Suprapubic skin (tissue), 4 donors: ENCODE measurements at regions not wholly inside any gene's neighbourhood (a gene's known extent, or its start where the extent isn't known, plus 50 kb on each side); places are given as distances from the start of the nearest gene placed in this dataset.

Source experiments
- DNase-seq, 2 donors: peaks; one replicate each; pipeline ENCODE4 v3.0.0-alpha.2; 2019; ENCODE audit warnings: low spot score in 2 of 2
- H3K27ac ChIP-seq: fragments of 200-600 bp; sonication (generic); one replicate; pipeline ENCODE4 v1.5.1; 2019
- H3K27me3 ChIP-seq: fragments of 200-600 bp; sonication (generic); one replicate; pipeline ENCODE4 v1.5.1; 2019
- H3K36me3 ChIP-seq: fragments of 200-600 bp; sonication (generic); one replicate; pipeline ENCODE4 v1.5.1; 2019
- H3K4me1 ChIP-seq: fragments of 200-600 bp; sonication (generic); one replicate; pipeline ENCODE4 v1.5.1; 2019
- H3K4me3 ChIP-seq: fragments of 200-600 bp; sonication (generic); one replicate; pipeline ENCODE4 v1.5.1; 2019; ENCODE audit warnings: mild to moderate bottlenecking
- H3K9me3 ChIP-seq: fragments of 200-600 bp; sonication (generic); one replicate; pipeline ENCODE4 v1.5.1; 2019
- CTCF ChIP-seq, 2 donors: fragments of 200-600 bp in 1 of 2; fragments of 450-650 bp in 1 of 2; sonication (generic) in 1 of 2; IDR thresholded peaks; one replicate each; pipeline ENCODE4 v1.5.1; 2016 to 2019; ENCODE audit warnings: antibody characterized with exemption in 2 of 2, mild to moderate bottlenecking in 1 of 2, moderate library complexity in 1 of 2
- EP300 ChIP-seq: sonication (generic); formaldehyde crosslinking; IDR thresholded peaks from one replicate; pipeline ENCODE4 v1.6.1; 2017; ENCODE audit warnings: antibody characterized with exemption
- POLR2A ChIP-seq, 2 donors: fragments of 450-650 bp; IDR thresholded peaks; one replicate each; pipeline ENCODE4 v1.6.1; 2017; ENCODE audit warnings: antibody characterized with exemption in 2 of 2, mild to moderate bottlenecking in 2 of 2, moderate library complexity in 2 of 2
- POLR2AphosphoS5 ChIP-seq, 3 donors: sonication (generic); formaldehyde crosslinking; IDR thresholded peaks; one replicate each; pipeline ENCODE4 v1.6.1; 2017; ENCODE audit warnings: antibody characterized with exemption in 3 of 3
- WGBS: methylation state at CpG from one replicate; pipeline ENCODE4 v1.1.5; 2018; 5-methylcytosine and 5-hydroxymethylcytosine counted together

- no peak for DNase-seq
Measured at GRCh38 chr4:45350438-45350837, 624.1 kb upstream of the GNPDA2 start.

GRCh38 chr4:45349859-45350258 is 623.5 kb upstream of the GNPDA2 start:
- Histone ChIP-seq H3K9me3 (no peaks in the 10 kb centered on the region), H3K4me1 (peaks cover 5% of the 10 kb centered on the region), H3K27ac (no peak overlapping the region), H3K4me3 (no peak overlapping the region), H3K36me3 (no peaks in the 10 kb centered on the region), H3K27me3 (no peaks in the 10 kb centered on the region)
- DNase-seq = no peak
- no peak for TF ChIP-seq POLR2AphosphoS5 (IDR thresholded peaks at IDR 0.05)
- no peak for TF ChIP-seq EP300
- TF ChIP-seq POLR2A (IDR thresholded peaks at IDR 0.05) = no peak
- TF ChIP-seq CTCF (IDR thresholded peaks at IDR 0.05) = no peak
- 88% methylated on average over 1 of the region's 1 CpG for WGBS

More at GRCh38 chr4:45350438-45350837, 624.1 kb upstream of the GNPDA2 start:
- no peak for TF ChIP-seq POLR2AphosphoS5 (IDR thresholded peaks at IDR 0.05)
- TF ChIP-seq POLR2A (IDR thresholded peaks at IDR 0.05) = no peak
- TF ChIP-seq EP300 = no peak
- TF ChIP-seq CTCF (IDR thresholded peaks at IDR 0.05) = no peak
- Histone ChIP-seq H3K36me3 (no peaks in the 10 kb centered on the region), H3K27ac (no peak overlapping the region), H3K9me3 (no peaks in the 10 kb centered on the region), H3K4me3 (no peak overlapping the region), H3K27me3 (no peaks in the 10 kb centered on the region), H3K4me1 (peaks cover 5% of the 10 kb centered on the region)
- 24% methylated on average over 1 of the region's 1 CpG for WGBS

- 70% methylated on average over 4 of the region's 4 CpGs for WGBS
- Histone ChIP-seq H3K4me3 (no peak overlapping the region), H3K9me3 (no peaks in the 10 kb centered on the region), H3K4me1 (peaks cover 5% of the 10 kb centered on the region), H3K36me3 (no peaks in the 10 kb centered on the region), H3K27me3 (no peaks in the 10 kb centered on the region), H3K27ac (no peak overlapping the region)
- no peak for DNase-seq
- TF ChIP-seq POLR2A (IDR thresholded peaks at IDR 0.05) = no peak
- TF ChIP-seq POLR2AphosphoS5 (IDR thresholded peaks at IDR 0.05) = no peak
- no peak for TF ChIP-seq CTCF (IDR thresholded peaks at IDR 0.05)
Measured at GRCh38 chr4:45346816-45347435, 620.6 kb upstream of the GNPDA2 start.

GRCh38 chr4:45345558-45345957 is 619.2 kb upstream of the GNPDA2 start:
- 65% methylated on average over 5 of the region's 5 CpGs for WGBS
- Histone ChIP-seq H3K27ac (no peak overlapping the region), H3K36me3 (no peaks in the 10 kb centered on the region), H3K4me1 (peaks cover 4% of the 10 kb centered on the region), H3K27me3 (no peaks in the 10 kb centered on the region), H3K9me3 (no peaks in the 10 kb centered on the region), H3K4me3 (no peak overlapping the region)
- no peak for DNase-seq
- TF ChIP-seq EP300 = no peak

- no peak for DNase-seq
- Histone ChIP-seq H3K27me3 (no peaks in the 10 kb centered on the region), H3K4me1 (no peaks in the 10 kb centered on the region), H3K27ac (no peak overlapping the region), H3K9me3 (no peaks in the 10 kb centered on the region), H3K4me3 (no peak overlapping the region), H3K36me3 (no peaks in the 10 kb centered on the region)
- WGBS = 83% methylated on average over 5 of the region's 5 CpGs
- TF ChIP-seq EP300 = no peak
- no peak for TF ChIP-seq POLR2AphosphoS5 (IDR thresholded peaks at IDR 0.05)
- TF ChIP-seq POLR2A (IDR thresholded peaks at IDR 0.05) = no peak
- no peak for TF ChIP-seq CTCF (IDR thresholded peaks at IDR 0.05)
Measured at GRCh38 chr4:45331802-45332201, 605.4 kb upstream of the GNPDA2 start.

- TF ChIP-seq CTCF (IDR thresholded peaks at IDR 0.05) (no peak), POLR2AphosphoS5 (IDR thresholded peaks at IDR 0.05) (no peak), EP300 (no peak), POLR2A (IDR thresholded peaks at IDR 0.05) (no peak)
Measured at GRCh38 chr4:45327544-45327943, 601.2 kb upstream of the GNPDA2 start.

More at GRCh38 chr4:45327544-45327943, 601.2 kb upstream of the GNPDA2 start:
- no peaks in the 10 kb centered on the region for H3K4me1 ChIP-seq
- H3K4me3 ChIP-seq = no peak overlapping the region
- no peak overlapping the region for H3K27ac ChIP-seq
- no peak for DNase-seq
- H3K36me3 ChIP-seq = no peaks in the 10 kb centered on the region
- no peaks in the 10 kb centered on the region for H3K27me3 ChIP-seq
- no peaks in the 10 kb centered on the region for H3K9me3 ChIP-seq
